ENCODE measurements at regions not wholly inside any gene's neighbourhood (a gene's known extent, or its start where the extent isn't known, plus 50 kb on each side); places are given as distances from the start of the nearest gene placed in this dataset.
A peak's percentile ranks its signal among the peaks of the same experiment; 100 is the strongest.
"Not testable (repeated sequence)": the region's sequence is repeated elsewhere in the genome, so short reads cannot be mapped to it uniquely, and the experiment has no call there.

DNA sequence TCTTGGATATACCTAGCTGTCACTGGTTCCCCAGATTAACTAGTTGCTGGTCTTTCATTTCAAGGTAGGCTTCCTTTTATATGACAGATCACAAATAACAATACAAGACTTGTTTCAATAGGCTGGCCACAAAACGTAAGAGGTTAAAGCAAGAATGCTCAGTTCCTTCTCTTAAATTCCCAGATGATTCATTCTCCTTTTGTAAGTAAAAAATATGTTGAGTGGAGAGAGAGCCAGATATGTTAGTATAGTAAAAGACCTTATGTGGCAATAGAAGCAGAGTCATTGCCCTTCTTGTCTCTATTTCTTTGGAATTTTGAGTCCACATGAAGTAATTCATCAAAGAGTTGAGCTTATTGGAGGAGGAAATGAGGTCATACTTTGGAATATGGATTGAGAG lies 939.0 kb upstream of the ATXN7L3B start:
- ChIA-PET CTCF (no interaction called here), POLR2A (ENCODE audit: low non-redundant PET) (no interaction called here)
- no peak overlapping the region for H3K4me3 ChIP-seq (ENCODE audit: low read depth, low read length, poor library complexity, severe bottlenecking)
- intact Hi-C loops (cut with micrococcal nuclease; ENCODE audit: unreplicated experiment) = no loop called here
- no peaks in the 10 kb centered on the region for H3K36me3 ChIP-seq (ENCODE audit: insufficient read depth, low read length, poor library complexity, severe bottlenecking)
- TF ChIP-seq, protein P1, sequence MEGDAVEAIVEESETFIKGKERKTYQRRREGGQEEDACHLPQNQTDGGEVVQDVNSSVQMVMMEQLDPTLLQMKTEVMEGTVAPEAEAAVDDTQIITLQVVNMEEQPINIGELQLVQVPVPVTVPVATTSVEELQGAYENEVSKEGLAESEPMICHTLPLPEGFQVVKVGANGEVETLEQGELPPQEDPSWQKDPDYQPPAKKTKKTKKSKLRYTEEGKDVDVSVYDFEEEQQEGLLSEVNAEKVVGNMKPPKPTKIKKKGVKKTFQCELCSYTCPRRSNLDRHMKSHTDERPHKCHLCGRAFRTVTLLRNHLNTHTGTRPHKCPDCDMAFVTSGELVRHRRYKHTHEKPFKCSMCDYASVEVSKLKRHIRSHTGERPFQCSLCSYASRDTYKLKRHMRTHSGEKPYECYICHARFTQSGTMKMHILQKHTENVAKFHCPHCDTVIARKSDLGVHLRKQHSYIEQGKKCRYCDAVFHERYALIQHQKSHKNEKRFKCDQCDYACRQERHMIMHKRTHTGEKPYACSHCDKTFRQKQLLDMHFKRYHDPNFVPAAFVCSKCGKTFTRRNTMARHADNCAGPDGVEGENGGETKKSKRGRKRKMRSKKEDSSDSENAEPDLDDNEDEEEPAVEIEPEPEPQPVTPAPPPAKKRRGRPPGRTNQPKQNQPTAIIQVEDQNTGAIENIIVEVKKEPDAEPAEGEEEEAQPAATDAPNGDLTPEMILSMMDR (conservative IDR thresholded peaks at IDR 0.05; ENCODE audit: low read depth, low read length) = no peak
- no peak for TF ChIP-seq EZH2 (IDR thresholded peaks at IDR 0.05; ENCODE audit: borderline replicate concordance, low read depth, low read length, poor library complexity, severe bottlenecking)
- H3K9me3 ChIP-seq (ENCODE audit: low read depth, low read length, poor library complexity, severe bottlenecking) = no peaks in the 10 kb centered on the region
- no peaks in the 10 kb centered on the region for H3K4me1 ChIP-seq (ENCODE audit: insufficient read depth, low read length, poor library complexity, severe bottlenecking)
- DNase-seq (ENCODE audit: low spot score) = peak; percentile 41
- H3K27ac ChIP-seq (ENCODE audit: low read depth, low read length, poor library complexity, severe bottlenecking) = no peak overlapping the region
- no TSS peak for BruUV-seq (replicated peaks)
- H3K27me3 ChIP-seq (replicated peaks; ENCODE audit: insufficient read depth, low read depth, low read length, poor library complexity) = no peaks in the 10 kb centered on the region

DNA sequence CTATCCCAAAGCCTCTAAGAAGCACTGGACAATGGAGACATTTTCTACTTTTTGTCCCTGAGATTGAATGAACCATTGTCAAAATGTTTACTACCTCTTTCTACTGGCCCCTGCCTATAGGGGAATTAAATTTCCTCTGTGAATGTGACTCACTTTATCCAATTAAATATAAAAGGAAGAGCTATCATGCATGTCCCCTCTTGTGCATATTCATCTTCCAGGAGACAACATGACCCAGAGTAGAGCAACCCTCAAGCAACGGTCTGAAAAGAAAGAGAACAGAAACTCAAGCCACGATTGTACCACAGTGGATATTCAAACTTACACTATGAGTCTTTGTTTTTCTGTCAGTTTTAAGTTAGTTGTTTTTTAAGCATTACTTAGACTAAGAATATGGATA lies 938.4 kb upstream of the ATXN7L3B start:
- Histone ChIP-seq H3K9me3 (ENCODE audit: low read depth, low read length, poor library complexity, severe bottlenecking) (no peaks in the 10 kb centered on the region), H3K4me3 (ENCODE audit: low read depth, low read length, poor library complexity, severe bottlenecking) (no peak overlapping the region), H3K36me3 (ENCODE audit: insufficient read depth, low read length, poor library complexity, severe bottlenecking) (no peaks in the 10 kb centered on the region), H3K27me3 (replicated peaks; ENCODE audit: insufficient read depth, low read depth, low read length, poor library complexity) (no peaks in the 10 kb centered on the region), H3K27ac (ENCODE audit: low read depth, low read length, poor library complexity, severe bottlenecking) (no peak overlapping the region), H3K4me1 (ENCODE audit: insufficient read depth, low read length, poor library complexity, severe bottlenecking) (no peaks in the 10 kb centered on the region)
- no TSS peak for BruUV-seq (replicated peaks)
- CTCF ChIA-PET = no interaction called here
- no peak for TF ChIP-seq EZH2 (IDR thresholded peaks at IDR 0.05; ENCODE audit: borderline replicate concordance, low read depth, low read length, poor library complexity, severe bottlenecking)
- TF ChIP-seq, protein P1 (conservative IDR thresholded peaks at IDR 0.05; ENCODE audit: low read depth, low read length) = no peak
- POLR2A ChIA-PET (ENCODE audit: low non-redundant PET) = no interaction called here
- intact Hi-C loops (cut with micrococcal nuclease; ENCODE audit: unreplicated experiment) = no loop called here
- DNase-seq (ENCODE audit: low spot score) = peak; percentile 62

DNA sequence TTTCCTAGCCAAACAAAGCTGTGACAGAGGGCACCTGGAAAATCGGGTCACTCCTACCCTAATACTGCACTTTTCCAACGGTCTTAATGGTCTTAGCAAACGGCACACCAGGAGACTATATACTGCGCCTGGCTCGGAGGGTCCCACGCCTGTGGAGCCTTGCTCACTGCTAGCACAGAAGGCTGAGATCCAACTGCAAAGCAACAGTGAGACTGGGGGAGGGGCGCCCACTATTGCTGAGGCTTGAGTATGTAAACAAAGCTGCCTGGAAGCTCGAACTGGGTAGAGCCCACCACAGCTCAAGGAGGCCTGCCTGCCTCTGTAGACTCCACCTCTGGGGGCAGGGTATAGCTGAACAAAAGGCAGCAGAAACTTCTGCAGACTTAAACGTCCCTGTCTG lies 931.7 kb upstream of the ATXN7L3B start:
- H3K27me3 ChIP-seq (replicated peaks; ENCODE audit: insufficient read depth, low read depth, low read length, poor library complexity); H3K36me3 ChIP-seq (ENCODE audit: insufficient read depth, low read length, poor library complexity, severe bottlenecking); H3K27ac ChIP-seq (ENCODE audit: low read depth, low read length, poor library complexity, severe bottlenecking); CTCF ChIA-PET; BruUV-seq (replicated peaks); POLR2A ChIA-PET (ENCODE audit: low non-redundant PET); intact Hi-C loops (cut with micrococcal nuclease; ENCODE audit: unreplicated experiment); H3K4me3 ChIP-seq (ENCODE audit: low read depth, low read length, poor library complexity, severe bottlenecking); H3K4me1 ChIP-seq (ENCODE audit: insufficient read depth, low read length, poor library complexity, severe bottlenecking); H3K9me3 ChIP-seq (ENCODE audit: low read depth, low read length, poor library complexity, severe bottlenecking); DNase-seq (ENCODE audit: low spot score): not testable (repeated sequence)

DNA sequence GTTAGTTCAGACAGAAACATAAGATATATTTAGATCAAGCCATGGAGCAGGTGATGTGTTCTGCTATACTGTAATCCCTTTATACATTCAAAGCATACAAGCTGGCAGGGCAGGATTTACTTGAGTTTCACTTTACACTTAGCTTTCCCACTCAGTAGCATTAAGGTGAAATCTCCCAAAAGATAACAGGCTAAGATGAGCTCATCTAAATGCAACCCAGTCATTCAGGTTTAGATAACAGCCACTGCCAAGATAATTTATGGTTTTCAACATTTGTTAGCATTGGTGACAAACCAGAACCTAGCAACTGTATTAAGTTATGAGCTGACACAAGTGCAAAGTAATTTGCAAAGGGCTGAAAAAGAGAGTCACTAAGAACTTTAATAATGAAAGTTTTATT lies 925.1 kb upstream of the ATXN7L3B start:
- CTCF ChIA-PET = no interaction called here
- H3K4me1 ChIP-seq (ENCODE audit: insufficient read depth, low read length, poor library complexity, severe bottlenecking) = peaks cover 13% of the 10 kb centered on the region
- no peak overlapping the region for H3K27ac ChIP-seq (ENCODE audit: low read depth, low read length, poor library complexity, severe bottlenecking)
- no peak overlapping the region for H3K4me3 ChIP-seq (ENCODE audit: low read depth, low read length, poor library complexity, severe bottlenecking)
- POLR2A ChIA-PET (ENCODE audit: low non-redundant PET) = no interaction called here
- H3K27me3 ChIP-seq (replicated peaks; ENCODE audit: insufficient read depth, low read depth, low read length, poor library complexity) = no peaks in the 10 kb centered on the region
- intact Hi-C loops (cut with micrococcal nuclease; ENCODE audit: unreplicated experiment) = no loop called here
- DNase-seq (ENCODE audit: low spot score) = no peak
- BruUV-seq (replicated peaks) = no TSS peak
- no peak for TF ChIP-seq EZH2 (IDR thresholded peaks at IDR 0.05; ENCODE audit: borderline replicate concordance, low read depth, low read length, poor library complexity, severe bottlenecking)
- TF ChIP-seq, protein P1 (conservative IDR thresholded peaks at IDR 0.05; ENCODE audit: low read depth, low read length) = no peak
- H3K36me3 ChIP-seq (ENCODE audit: insufficient read depth, low read length, poor library complexity, severe bottlenecking) = no peaks in the 10 kb centered on the region
- H3K9me3 ChIP-seq (ENCODE audit: low read depth, low read length, poor library complexity, severe bottlenecking) = no peaks in the 10 kb centered on the region

Measured in A673 (cell line).